ENCODE measurements at regions not wholly inside any gene's neighbourhood (a gene's known extent, or its start where the extent isn't known, plus 50 kb on each side); places are given as distances from the start of the nearest gene placed in this dataset.

DNA sequence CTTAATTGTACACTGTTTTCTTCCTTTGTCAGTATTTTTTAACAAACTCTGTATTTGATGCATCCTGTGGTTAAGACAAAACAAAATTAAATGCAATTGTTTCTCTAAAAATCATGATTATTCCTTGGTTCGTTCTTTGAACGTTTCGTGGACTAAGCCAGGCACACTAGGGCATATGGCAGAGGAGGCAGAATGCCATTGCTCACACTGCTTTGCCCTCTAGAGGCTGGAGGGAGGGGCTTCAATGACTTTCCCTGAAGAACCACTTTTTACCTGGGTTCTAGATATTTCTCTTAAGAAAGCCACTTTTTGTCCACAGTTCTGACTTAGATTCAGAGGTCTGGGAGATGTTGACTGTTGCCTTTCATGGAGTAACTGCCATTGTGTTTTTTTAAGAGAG, 236.2 kb upstream of the ADAMTSL1 start:
- Histone ChIP-seq H3K4me1 (ENCODE audit: control insufficient read depth, insufficient read depth, low read length) (no peaks in the 10 kb centered on the region), H3K9ac (ENCODE audit: low read depth, low read length) (no peak overlapping the region), H4K5ac (ENCODE audit: low read depth, low read length) (no peak overlapping the region), H3K9me3 (ENCODE audit: control insufficient read depth, insufficient read depth, low read length) (no peaks in the 10 kb centered on the region), H3K23ac (ENCODE audit: low read depth, low read length) (no peak overlapping the region), H2AK5ac (ENCODE audit: low read depth, low read length) (0 out of 2 replicates have a peak overlapping the region, but pooled peaks have one; percentile 79), H2BK20ac (ENCODE audit: low read depth, low read length) (peak overlapping the region; percentile 46; the same call in 1 of the 2 replicates), H3K27me3 (ENCODE audit: control insufficient read depth, insufficient read depth, low read length) (peaks cover 8% of the 10 kb centered on the region), H3K14ac (replicated peaks; ENCODE audit: low read depth, low read length) (0 out of 2 replicates have a peak overlapping the region, but pooled peaks have one; percentile 5), H3K9me1 (ENCODE audit: insufficient read depth, low read length) (peaks cover 3% of the 10 kb centered on the region), H2BK120ac (ENCODE audit: low read depth, low read length) (peak overlapping the region; percentile 68), H3K4me3 (ENCODE audit: insufficient read depth, low read depth, low read length) (no peak overlapping the region), H3K79me1 (ENCODE audit: low read depth in 1 of 2, low read length in 2 of 2) (no peaks in the 10 kb centered on the region), H4K20me1 (ENCODE audit: insufficient read depth, low read length) (no peaks in the 10 kb centered on the region), H2AK9ac (replicated peaks; ENCODE audit: low read depth, low read length, poor library complexity) (no peak overlapping the region), H3K27ac (ENCODE audit: insufficient read depth, low read length) (no peak overlapping the region), H3K56ac (ENCODE audit: extremely low read depth, insufficient read depth, low read length) (no peak overlapping the region), H3K4ac (ENCODE audit: low read depth, low read length) (peak overlapping the region; percentile 54), H2BK15ac (ENCODE audit: low read depth, low read length) (peak overlapping the region; percentile 55; the same call in 1 of the 3 replicates), H2BK5ac (ENCODE audit: low read depth, low read length, poor library complexity, severe bottlenecking) (no peak overlapping the region), H3K36me3 (ENCODE audit: control insufficient read depth, insufficient read depth, low read length) (no peaks in the 10 kb centered on the region), H4K8ac (ENCODE audit: low read depth in 2 of 2, low read length in 2 of 2) (0 out of 4 replicates have a peak overlapping the region, but pooled peaks of 1 of the 2 experiments have one; percentile 52), H2AFZ (replicated peaks; ENCODE audit: low read length, poor library complexity) (no peak overlapping the region), H4K91ac (ENCODE audit: insufficient read depth, low read depth, low read length) (peak overlapping the region; percentile 51), H3K4me2 (ENCODE audit: low read depth, low read length) (no peak overlapping the region), H3K18ac (ENCODE audit: low read depth, low read length) (no peak overlapping the region)
- dilution Hi-C loops (cut with HindIII; ENCODE audit: low sequenced_read_pairs, unreplicated experiment), result no loop called here
- TF ChIP-seq RCOR1 (IDR thresholded peaks at IDR 0.05; ENCODE audit: insufficient replicate concordance, low read length) (no peak), POLR2A (IDR thresholded peaks at IDR 0.05; ENCODE audit: low read depth, low read length) (no peak), RAD21 (IDR thresholded peaks at IDR 0.05; ENCODE audit: low read length) (no peak)
- TF ChIP-seq, protein P1, sequence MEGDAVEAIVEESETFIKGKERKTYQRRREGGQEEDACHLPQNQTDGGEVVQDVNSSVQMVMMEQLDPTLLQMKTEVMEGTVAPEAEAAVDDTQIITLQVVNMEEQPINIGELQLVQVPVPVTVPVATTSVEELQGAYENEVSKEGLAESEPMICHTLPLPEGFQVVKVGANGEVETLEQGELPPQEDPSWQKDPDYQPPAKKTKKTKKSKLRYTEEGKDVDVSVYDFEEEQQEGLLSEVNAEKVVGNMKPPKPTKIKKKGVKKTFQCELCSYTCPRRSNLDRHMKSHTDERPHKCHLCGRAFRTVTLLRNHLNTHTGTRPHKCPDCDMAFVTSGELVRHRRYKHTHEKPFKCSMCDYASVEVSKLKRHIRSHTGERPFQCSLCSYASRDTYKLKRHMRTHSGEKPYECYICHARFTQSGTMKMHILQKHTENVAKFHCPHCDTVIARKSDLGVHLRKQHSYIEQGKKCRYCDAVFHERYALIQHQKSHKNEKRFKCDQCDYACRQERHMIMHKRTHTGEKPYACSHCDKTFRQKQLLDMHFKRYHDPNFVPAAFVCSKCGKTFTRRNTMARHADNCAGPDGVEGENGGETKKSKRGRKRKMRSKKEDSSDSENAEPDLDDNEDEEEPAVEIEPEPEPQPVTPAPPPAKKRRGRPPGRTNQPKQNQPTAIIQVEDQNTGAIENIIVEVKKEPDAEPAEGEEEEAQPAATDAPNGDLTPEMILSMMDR (conservative IDR thresholded peaks at IDR 0.05; ENCODE audit: low read depth, low read length), result no peak
- ChIA-PET CTCF (interaction anchor here (0.6 to 1.0 kb wide), 2 partner anchors 10 to 17 kb away, joined by 3 read pairs; no protein-coding TSS in a partner anchor), POLR2A (ENCODE audit: unreplicated experiment) (no interaction called here)
- no CpG with 5 or more reads among the region's 3 CpGs for WGBS, 2 experiments (ENCODE audit: extremely low coverage in 2 of 2, insufficient read length in 1 of 2)
- BruUV-seq (replicated peaks), result no TSS peak
- no peak for DNase-seq
- in situ Hi-C loops (cut with MboI; ENCODE audit: low sequenced_read_pairs), result no loop called here
- intact Hi-C loops (cut with micrococcal nuclease), result no loop called here
- no peak; the same call in 1 of the 2 replicates for ATAC-seq (ENCODE audit: low read depth)
